ENCODE measurements at regions not wholly inside any gene's neighbourhood (a gene's known extent, or its start where the extent isn't known, plus 50 kb on each side); places are given as distances from the start of the nearest gene placed in this dataset.
"Not testable (repeated sequence)": the region's sequence is repeated elsewhere in the genome, so short reads cannot be mapped to it uniquely, and the experiment has no call there.

GRCh38 chr2:44061876-44062275 is 66.1 kb upstream of the LRPPRC start:
- Histone ChIP-seq H3K4me1 (ENCODE audit: control insufficient read depth in 1 of 2, insufficient read depth in 2 of 2, low read length in 2 of 2) (peaks cover 0 to 9% of the 10 kb centered on the region in 2 donors), H3K4me3 (ENCODE audit: low read depth in 1 of 2, low read length in 2 of 2) (no peak overlapping the region), H3K27me3 (ENCODE audit: control insufficient read depth in 1 of 2, insufficient read depth in 2 of 2, low read length in 2 of 2) (no peaks in the 10 kb centered on the region), H3K27ac (ENCODE audit: low read depth, low read length) (no peak overlapping the region), H3K9me3 (ENCODE audit: control insufficient read depth in 1 of 2, low read length in 2 of 2) (no peaks in the 10 kb centered on the region), H3K9ac (ENCODE audit: low read depth in 1 of 2, low read length in 2 of 2) (no peak overlapping the region), H3K36me3 (ENCODE audit: control insufficient read depth in 1 of 2, insufficient read depth in 2 of 2, low read length in 2 of 2) (no peaks in the 10 kb centered on the region)

- no peak overlapping the region for H3K27ac ChIP-seq (ENCODE audit: low read depth, low read length)
- no peaks in the 10 kb centered on the region for H3K27me3 ChIP-seq (ENCODE audit: control insufficient read depth in 1 of 2, insufficient read depth in 2 of 2, low read length in 2 of 2)
Measured at GRCh38 chr2:44063033-44063432, 67.2 kb upstream of the LRPPRC start.

GRCh38 chr2:44064281-44064680 is 68.5 kb upstream of the LRPPRC start:
- not testable (repeated sequence) for H3K4me3 ChIP-seq (ENCODE audit: low read depth in 1 of 2, low read length in 2 of 2); H3K27me3 ChIP-seq (ENCODE audit: control insufficient read depth in 1 of 2, insufficient read depth in 2 of 2, low read length in 2 of 2); H3K9me3 ChIP-seq (ENCODE audit: control insufficient read depth in 1 of 2, low read length in 2 of 2); H3K36me3 ChIP-seq (ENCODE audit: control insufficient read depth in 1 of 2, insufficient read depth in 2 of 2, low read length in 2 of 2); H3K9ac ChIP-seq (ENCODE audit: low read depth in 1 of 2, low read length in 2 of 2); H3K4me1 ChIP-seq (ENCODE audit: control insufficient read depth in 1 of 2, insufficient read depth in 2 of 2, low read length in 2 of 2); H3K27ac ChIP-seq (ENCODE audit: low read depth, low read length)

More at GRCh38 chr2:44063033-44063432, 67.2 kb upstream of the LRPPRC start:
- Histone ChIP-seq H3K36me3 (ENCODE audit: control insufficient read depth in 1 of 2, insufficient read depth in 2 of 2, low read length in 2 of 2) (no peaks in the 10 kb centered on the region), H3K9ac (ENCODE audit: low read depth in 1 of 2, low read length in 2 of 2) (no peak overlapping the region), H3K9me3 (ENCODE audit: control insufficient read depth in 1 of 2, low read length in 2 of 2) (no peaks in the 10 kb centered on the region), H3K4me3 (ENCODE audit: low read depth in 1 of 2, low read length in 2 of 2) (no peak overlapping the region), H3K4me1 (ENCODE audit: control insufficient read depth in 1 of 2, insufficient read depth in 2 of 2, low read length in 2 of 2) (peaks cover 0 to 9% of the 10 kb centered on the region in 2 donors)

- H3K4me3 ChIP-seq (ENCODE audit: low read depth in 1 of 2, low read length in 2 of 2); H3K36me3 ChIP-seq (ENCODE audit: control insufficient read depth in 1 of 2, insufficient read depth in 2 of 2, low read length in 2 of 2); H3K9ac ChIP-seq (ENCODE audit: low read depth in 1 of 2, low read length in 2 of 2); H3K27ac ChIP-seq (ENCODE audit: low read depth, low read length); H3K9me3 ChIP-seq (ENCODE audit: control insufficient read depth in 1 of 2, low read length in 2 of 2); H3K4me1 ChIP-seq (ENCODE audit: control insufficient read depth in 1 of 2, insufficient read depth in 2 of 2, low read length in 2 of 2); H3K27me3 ChIP-seq (ENCODE audit: control insufficient read depth in 1 of 2, insufficient read depth in 2 of 2, low read length in 2 of 2): not testable (repeated sequence)
Measured at GRCh38 chr2:44067012-44067790, 71.4 kb upstream of the LRPPRC start.

GRCh38 chr2:44067791-44068181 is 72.0 kb upstream of the LRPPRC start:
- not testable (repeated sequence) for H3K4me1 ChIP-seq (ENCODE audit: control insufficient read depth in 1 of 2, insufficient read depth in 2 of 2, low read length in 2 of 2); H3K4me3 ChIP-seq (ENCODE audit: low read depth in 1 of 2, low read length in 2 of 2); H3K36me3 ChIP-seq (ENCODE audit: control insufficient read depth in 1 of 2, insufficient read depth in 2 of 2, low read length in 2 of 2); H3K9ac ChIP-seq (ENCODE audit: low read depth in 1 of 2, low read length in 2 of 2); H3K27ac ChIP-seq (ENCODE audit: low read depth, low read length); H3K27me3 ChIP-seq (ENCODE audit: control insufficient read depth in 1 of 2, insufficient read depth in 2 of 2, low read length in 2 of 2); H3K9me3 ChIP-seq (ENCODE audit: control insufficient read depth in 1 of 2, low read length in 2 of 2)

DNA sequence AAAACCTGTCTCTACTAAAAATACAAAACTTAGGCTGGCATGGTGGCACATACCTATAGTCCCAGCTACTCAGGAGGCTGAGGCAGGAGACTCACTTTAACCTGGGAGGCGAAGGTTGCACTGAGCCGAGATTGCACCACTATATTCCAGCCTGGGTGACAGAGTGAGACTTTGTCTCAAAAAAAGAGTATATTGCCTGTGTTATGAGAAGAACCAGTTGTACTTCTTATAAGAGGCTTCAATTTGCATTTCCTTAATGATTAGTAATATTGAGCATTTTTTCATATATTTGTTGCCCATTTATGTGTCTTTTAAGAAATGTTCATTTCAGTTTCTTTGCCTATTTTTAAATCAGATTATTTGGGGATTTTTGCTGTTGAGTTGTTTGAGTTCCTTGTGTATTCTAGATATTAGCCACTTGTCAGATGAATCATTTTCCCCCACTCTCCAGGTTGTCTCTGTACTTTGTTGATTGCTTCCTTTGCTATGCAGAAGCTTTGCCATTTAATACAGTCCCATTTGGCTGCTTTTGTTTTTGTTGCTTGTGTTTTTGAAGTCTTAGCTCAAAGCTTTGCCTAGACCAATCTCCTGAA is 75.8 kb upstream of the LRPPRC start:
- H3K4me3 ChIP-seq (ENCODE audit: low read depth in 1 of 2, low read length in 2 of 2), result no peak overlapping the region
- no peaks in the 10 kb centered on the region for H3K36me3 ChIP-seq (ENCODE audit: control insufficient read depth in 1 of 2, insufficient read depth in 2 of 2, low read length in 2 of 2)
- H3K9ac ChIP-seq (ENCODE audit: low read depth in 1 of 2, low read length in 2 of 2), result no peak overlapping the region
- no peaks in the 10 kb centered on the region for H3K27me3 ChIP-seq (ENCODE audit: control insufficient read depth in 1 of 2, insufficient read depth in 2 of 2, low read length in 2 of 2)
- H3K27ac ChIP-seq (ENCODE audit: low read depth, low read length), result no peak overlapping the region
- H3K4me1 ChIP-seq (ENCODE audit: control insufficient read depth in 1 of 2, insufficient read depth in 2 of 2, low read length in 2 of 2), result no peaks in the 10 kb centered on the region
- no peaks in the 10 kb centered on the region for H3K9me3 ChIP-seq (ENCODE audit: control insufficient read depth in 1 of 2, low read length in 2 of 2)

GRCh38 chr2:44073667-44074066 is 77.9 kb upstream of the LRPPRC start:
- not testable (repeated sequence) for H3K27me3 ChIP-seq (ENCODE audit: control insufficient read depth in 1 of 2, insufficient read depth in 2 of 2, low read length in 2 of 2); H3K27ac ChIP-seq (ENCODE audit: low read depth, low read length); H3K9me3 ChIP-seq (ENCODE audit: control insufficient read depth in 1 of 2, low read length in 2 of 2); H3K4me1 ChIP-seq (ENCODE audit: control insufficient read depth in 1 of 2, insufficient read depth in 2 of 2, low read length in 2 of 2); H3K4me3 ChIP-seq (ENCODE audit: low read depth in 1 of 2, low read length in 2 of 2); H3K9ac ChIP-seq (ENCODE audit: low read depth in 1 of 2, low read length in 2 of 2); H3K36me3 ChIP-seq (ENCODE audit: control insufficient read depth in 1 of 2, insufficient read depth in 2 of 2, low read length in 2 of 2)

GRCh38 chr2:44074795-44075194 is 79.0 kb upstream of the LRPPRC start:
- H3K36me3 ChIP-seq (ENCODE audit: control insufficient read depth in 1 of 2, insufficient read depth in 2 of 2, low read length in 2 of 2); H3K9ac ChIP-seq (ENCODE audit: low read depth in 1 of 2, low read length in 2 of 2); H3K4me3 ChIP-seq (ENCODE audit: low read depth in 1 of 2, low read length in 2 of 2); H3K27me3 ChIP-seq (ENCODE audit: control insufficient read depth in 1 of 2, insufficient read depth in 2 of 2, low read length in 2 of 2); H3K4me1 ChIP-seq (ENCODE audit: control insufficient read depth in 1 of 2, insufficient read depth in 2 of 2, low read length in 2 of 2); H3K9me3 ChIP-seq (ENCODE audit: control insufficient read depth in 1 of 2, low read length in 2 of 2); H3K27ac ChIP-seq (ENCODE audit: low read depth, low read length): not testable (repeated sequence)

GRCh38 chr2:44075541-44075940 is 79.8 kb upstream of the LRPPRC start:
- no peak overlapping the region for H3K27ac ChIP-seq (ENCODE audit: low read depth, low read length)
- H3K4me3 ChIP-seq (ENCODE audit: low read depth in 1 of 2, low read length in 2 of 2), result no peak overlapping the region
- no peak overlapping the region for H3K9ac ChIP-seq (ENCODE audit: low read depth in 1 of 2, low read length in 2 of 2)
- no peaks in the 10 kb centered on the region for H3K9me3 ChIP-seq (ENCODE audit: control insufficient read depth in 1 of 2, low read length in 2 of 2)
- H3K36me3 ChIP-seq (ENCODE audit: control insufficient read depth in 1 of 2, insufficient read depth in 2 of 2, low read length in 2 of 2), result no peaks in the 10 kb centered on the region
- no peaks in the 10 kb centered on the region for H3K27me3 ChIP-seq (ENCODE audit: control insufficient read depth in 1 of 2, insufficient read depth in 2 of 2, low read length in 2 of 2)
- H3K4me1 ChIP-seq (ENCODE audit: control insufficient read depth in 1 of 2, insufficient read depth in 2 of 2, low read length in 2 of 2), result no peaks in the 10 kb centered on the region

- H3K4me1 ChIP-seq (ENCODE audit: control insufficient read depth in 1 of 2, insufficient read depth in 2 of 2, low read length in 2 of 2), result no peaks in the 10 kb centered on the region
- H3K27me3 ChIP-seq (ENCODE audit: control insufficient read depth in 1 of 2, insufficient read depth in 2 of 2, low read length in 2 of 2), result no peaks in the 10 kb centered on the region
- H3K9me3 ChIP-seq (ENCODE audit: control insufficient read depth in 1 of 2, low read length in 2 of 2), result no peaks in the 10 kb centered on the region
- no peaks in the 10 kb centered on the region for H3K36me3 ChIP-seq (ENCODE audit: control insufficient read depth in 1 of 2, insufficient read depth in 2 of 2, low read length in 2 of 2)
- no peak overlapping the region for H3K4me3 ChIP-seq (ENCODE audit: low read depth in 1 of 2, low read length in 2 of 2)
- H3K27ac ChIP-seq (ENCODE audit: low read depth, low read length), result no peak overlapping the region
- no peak overlapping the region for H3K9ac ChIP-seq (ENCODE audit: low read depth in 1 of 2, low read length in 2 of 2)
Measured at GRCh38 chr2:44077942-44078511, 82.2 kb upstream of the LRPPRC start.

Measured in duodenal mucosa (tissue), 2 donors.